RWPE2 (cell line): ENCODE measurements at regions not wholly inside any gene's neighbourhood (a gene's known extent, or its start where the extent isn't known, plus 50 kb on each side); places are given as distances from the start of the nearest gene placed in this dataset.

Experiments used
- ATAC-seq: fragments of 200-7000 bp; cut with Tn5 transposase; 3 replicates; pipeline ENCODE4 v1.9.1; 2021; ENCODE audit warnings: low read depth
- DNase-seq: peaks from one replicate; pipeline ENCODE4 v3.0.0-alpha.2; 2020; ENCODE audit warnings: low spot score
- H3K27ac ChIP-seq: fragments of 450-650 bp; 2 replicates; pipeline ENCODE4 v1.5.1; 2017; ENCODE audit warnings: mild to moderate bottlenecking; ENCODE audit not compliant: poor library complexity, severe bottlenecking
- H3K27me3 ChIP-seq: fragments of 250-450 bp; sonication (Bioruptor Pico); 2 replicates; pipeline ENCODE4 v1.5.1; 2021; ENCODE audit warnings: mild to moderate bottlenecking, moderate library complexity; ENCODE audit not compliant: insufficient read depth, poor library complexity, severe bottlenecking
- H3K36me3 ChIP-seq: fragments of 250-450 bp; sonication (Bioruptor Pico); 2 replicates; pipeline ENCODE4 v1.5.1; 2020; ENCODE audit warnings: low read depth, mild to moderate bottlenecking, moderate library complexity
- H3K4me1 ChIP-seq: fragments of 250-450 bp; sonication (Bioruptor Pico); 2 replicates; pipeline ENCODE4 v1.5.1; 2021; ENCODE audit warnings: mild to moderate bottlenecking, moderate library complexity; ENCODE audit not compliant: insufficient read depth, poor library complexity, severe bottlenecking
- H3K4me3 ChIP-seq: fragments of 250-450 bp; sonication (Bioruptor Pico); 2 replicates; pipeline ENCODE4 v1.5.1; 2021; ENCODE audit warnings: mild to moderate bottlenecking, moderate library complexity; ENCODE audit not compliant: severe bottlenecking
- H3K9me3 ChIP-seq: fragments of 250-450 bp; sonication (Bioruptor Pico); 2 replicates; pipeline ENCODE4 v1.5.1; 2021; ENCODE audit warnings: mild to moderate bottlenecking, moderate library complexity; ENCODE audit not compliant: severe bottlenecking
- TF ChIP-seq, protein P1 (sequence below): fragments of 450-650 bp; IDR thresholded peaks from one replicate; pipeline ENCODE4 v1.5.1; 2017; ENCODE audit warnings: mild to moderate bottlenecking, moderate library complexity; ENCODE audit not compliant: poor library complexity, severe bottlenecking

DNA sequence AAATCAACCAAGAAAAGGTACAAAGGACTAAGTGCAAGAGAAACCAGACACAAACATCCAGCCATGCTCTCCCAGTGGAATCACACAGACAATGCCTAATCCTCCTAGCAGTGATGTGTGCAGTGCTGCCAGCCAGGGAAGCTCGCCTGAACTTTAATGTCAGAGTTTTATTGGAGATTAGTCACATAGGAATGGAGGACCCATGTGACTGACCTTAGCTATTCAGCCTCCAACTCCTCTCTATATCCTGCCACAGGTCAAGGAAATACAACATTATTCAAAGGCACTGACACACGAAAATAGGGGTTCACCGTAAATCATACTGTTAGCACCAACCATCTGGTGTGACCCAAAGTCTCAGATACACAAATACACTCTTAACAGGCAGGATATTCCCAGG lies 684.6 kb downstream of the DOK5 start:
- TF ChIP-seq, protein P1, sequence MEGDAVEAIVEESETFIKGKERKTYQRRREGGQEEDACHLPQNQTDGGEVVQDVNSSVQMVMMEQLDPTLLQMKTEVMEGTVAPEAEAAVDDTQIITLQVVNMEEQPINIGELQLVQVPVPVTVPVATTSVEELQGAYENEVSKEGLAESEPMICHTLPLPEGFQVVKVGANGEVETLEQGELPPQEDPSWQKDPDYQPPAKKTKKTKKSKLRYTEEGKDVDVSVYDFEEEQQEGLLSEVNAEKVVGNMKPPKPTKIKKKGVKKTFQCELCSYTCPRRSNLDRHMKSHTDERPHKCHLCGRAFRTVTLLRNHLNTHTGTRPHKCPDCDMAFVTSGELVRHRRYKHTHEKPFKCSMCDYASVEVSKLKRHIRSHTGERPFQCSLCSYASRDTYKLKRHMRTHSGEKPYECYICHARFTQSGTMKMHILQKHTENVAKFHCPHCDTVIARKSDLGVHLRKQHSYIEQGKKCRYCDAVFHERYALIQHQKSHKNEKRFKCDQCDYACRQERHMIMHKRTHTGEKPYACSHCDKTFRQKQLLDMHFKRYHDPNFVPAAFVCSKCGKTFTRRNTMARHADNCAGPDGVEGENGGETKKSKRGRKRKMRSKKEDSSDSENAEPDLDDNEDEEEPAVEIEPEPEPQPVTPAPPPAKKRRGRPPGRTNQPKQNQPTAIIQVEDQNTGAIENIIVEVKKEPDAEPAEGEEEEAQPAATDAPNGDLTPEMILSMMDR = no peak
- Histone ChIP-seq H3K9me3 (no peaks in the 10 kb centered on the region), H3K4me1 (peaks cover 18% of the 10 kb centered on the region), H3K36me3 (no peaks in the 10 kb centered on the region), H3K27me3 (no peaks in the 10 kb centered on the region), H3K27ac (peak overlapping the region; percentile 83), H3K4me3 (no peak overlapping the region)
- peak; percentile 70 for ATAC-seq
- no peak for DNase-seq

DNA sequence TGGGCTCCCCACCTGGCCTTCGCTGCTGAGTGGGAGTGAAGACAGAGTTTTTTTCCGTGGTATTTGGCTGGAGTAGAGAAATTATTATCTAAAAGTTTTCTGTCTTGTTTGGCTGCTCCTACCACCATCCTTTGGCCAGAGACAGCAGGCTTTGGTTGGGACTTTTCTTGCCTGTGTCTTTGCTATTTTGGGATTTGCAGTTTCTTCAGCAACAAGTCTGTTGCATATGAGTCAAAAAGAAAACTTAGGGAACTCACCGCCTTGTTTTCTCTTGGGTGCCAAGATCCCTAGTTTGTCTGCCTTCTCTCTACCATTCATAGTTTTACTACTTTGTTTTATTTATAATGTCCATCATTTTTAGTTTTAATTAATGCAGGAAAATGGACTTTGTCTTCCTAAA lies 683.8 kb downstream of the DOK5 start:
- TF ChIP-seq, protein P1 = no peak
- ATAC-seq = no peak
- H3K27ac ChIP-seq = no peak overlapping the region
- no peaks in the 10 kb centered on the region for H3K9me3 ChIP-seq
- H3K27me3 ChIP-seq = no peaks in the 10 kb centered on the region
- H3K4me3 ChIP-seq = no peak overlapping the region
- no peak for DNase-seq
- H3K36me3 ChIP-seq = no peaks in the 10 kb centered on the region
- H3K4me1 ChIP-seq = peaks cover 18% of the 10 kb centered on the region

DNA sequence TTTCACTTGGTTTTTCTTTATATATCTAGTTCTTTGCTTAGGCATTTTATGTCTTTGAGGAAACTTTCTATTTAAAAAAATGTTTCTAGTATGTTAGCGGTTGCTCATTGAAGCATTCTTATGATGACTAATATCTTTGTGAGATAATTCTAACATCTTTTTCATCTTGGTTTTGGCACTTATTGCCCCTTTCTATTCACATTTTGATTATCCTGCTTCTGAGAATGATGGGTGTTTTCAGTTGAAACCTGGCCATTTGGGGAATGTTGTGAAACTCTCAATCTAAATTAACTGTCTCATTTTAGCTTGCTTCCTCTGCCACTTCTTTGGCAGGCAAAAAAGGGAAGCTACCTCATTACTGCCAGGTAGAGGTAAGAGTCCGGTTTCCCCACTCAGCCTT lies 683.1 kb downstream of the DOK5 start:
- DNase-seq = no peak
- peaks cover 18% of the 10 kb centered on the region for H3K4me1 ChIP-seq
- no peaks in the 10 kb centered on the region for H3K36me3 ChIP-seq
- no peaks in the 10 kb centered on the region for H3K9me3 ChIP-seq
- no peaks in the 10 kb centered on the region for H3K27me3 ChIP-seq
- H3K4me3 ChIP-seq = no peak overlapping the region
- TF ChIP-seq, protein P1 = no peak
- H3K27ac ChIP-seq = no peak overlapping the region
- no peak for ATAC-seq

DNA sequence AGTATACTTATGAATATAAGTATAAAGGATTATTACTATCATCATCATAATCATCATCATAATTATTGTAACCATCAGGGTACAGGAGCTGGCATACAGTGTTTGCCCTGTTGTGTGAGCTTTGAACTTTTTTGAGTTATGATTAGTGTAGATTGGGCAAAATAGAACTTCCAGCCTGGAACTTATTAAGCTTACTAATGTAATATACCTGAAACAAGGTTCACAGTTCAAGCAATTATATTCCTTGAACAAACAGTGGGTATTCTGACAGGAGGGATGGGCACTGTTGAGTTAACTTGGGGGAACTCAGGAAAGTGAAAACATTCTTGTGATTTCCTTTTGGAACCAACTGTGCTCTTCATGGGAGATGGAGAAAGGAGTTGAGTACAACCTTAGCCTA lies 680.0 kb downstream of the DOK5 start:
- Histone ChIP-seq H3K4me3 (no peak overlapping the region), H3K27me3 (no peaks in the 10 kb centered on the region), H3K4me1 (peaks cover 4% of the 10 kb centered on the region), H3K27ac (no peak overlapping the region), H3K36me3 (no peaks in the 10 kb centered on the region), H3K9me3 (no peaks in the 10 kb centered on the region)
- no peak for DNase-seq
- ATAC-seq = no peak
- TF ChIP-seq, protein P1 = no peak

DNA sequence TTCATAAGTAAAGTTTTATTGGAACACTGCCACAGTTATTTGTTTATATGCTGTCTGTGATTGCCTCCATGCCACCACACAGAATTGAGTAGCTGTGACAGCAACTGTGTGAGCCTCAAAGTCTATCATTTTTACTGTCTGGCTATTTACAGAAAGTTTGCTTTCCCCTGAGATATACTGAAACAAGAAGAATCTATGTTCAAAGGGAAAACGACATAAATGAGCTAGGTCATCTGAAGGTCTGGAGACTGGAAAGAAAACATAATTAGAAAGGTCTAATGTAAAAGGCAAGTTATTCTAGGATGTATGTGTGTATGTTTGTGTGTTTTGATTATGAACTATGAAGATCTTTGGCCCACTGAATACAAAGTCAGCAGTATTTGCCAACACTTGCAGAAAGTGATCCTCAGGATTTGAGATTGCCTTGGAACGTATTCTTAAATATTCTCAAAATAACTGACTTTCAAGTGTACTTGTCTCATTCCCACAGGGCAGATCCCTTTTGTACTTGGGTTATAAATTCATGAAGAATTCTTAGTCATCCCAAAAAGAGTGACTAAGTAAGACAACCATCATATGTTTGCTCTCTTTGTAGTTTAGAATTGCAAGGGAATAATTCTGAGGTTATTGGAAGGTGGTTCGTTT lies 677.7 kb downstream of the DOK5 start:
- Histone ChIP-seq H3K36me3 (no peaks in the 10 kb centered on the region), H3K4me1 (no peaks in the 10 kb centered on the region), H3K27ac (no peak overlapping the region), H3K27me3 (no peaks in the 10 kb centered on the region), H3K4me3 (no peak overlapping the region), H3K9me3 (no peaks in the 10 kb centered on the region)
- ATAC-seq = peak; percentile 71; the same call in 2 of the 3 replicates
- TF ChIP-seq, protein P1 = no peak
- DNase-seq = no peak
